Type B pancreatic cell (in vitro differentiated cells): ENCODE measurements at regions not wholly inside any gene's neighbourhood (a gene's known extent, or its start where the extent isn't known, plus 50 kb on each side); places are given as distances from the start of the nearest gene placed in this dataset.

Experiments
- DNase-seq: peaks from one replicate; pipeline ENCODE4 v3.0.0; 2021; ENCODE audit warnings: mixed read lengths; ENCODE audit not compliant: unreplicated experiment; ENCODE audit errors: extremely low spot score
- H3K27ac Mint-ChIP-seq: 2 replicates; pipeline ENCODE4 v1.8.0; 2021; ENCODE audit warnings: mild to moderate bottlenecking, mixed read lengths
- H3K27me3 Mint-ChIP-seq: 2 replicates; pipeline ENCODE4 v1.8.0; 2021; ENCODE audit warnings: mixed read lengths
- H3K36me3 Mint-ChIP-seq: 2 replicates; pipeline ENCODE4 v1.8.0; 2021; ENCODE audit warnings: mixed read lengths
- H3K4me1 Mint-ChIP-seq: one replicate; pipeline ENCODE4 v1.8.0; 2021; ENCODE audit warnings: mixed read lengths; ENCODE audit not compliant: unreplicated experiment
- H3K4me3 Mint-ChIP-seq: 2 replicates; pipeline ENCODE4 v1.8.0; 2021; ENCODE audit warnings: mild to moderate bottlenecking, mixed read lengths
- H3K9me3 Mint-ChIP-seq: 2 replicates; pipeline ENCODE4 v1.8.0; 2021; ENCODE audit warnings: mixed read lengths
- CTCF ChIP-seq: fragments of 200-600 bp; sonication (generic); conservative IDR thresholded peaks from 2 replicates; pipeline ENCODE4 v1.5.0; 2021; ENCODE audit warnings: antibody characterized with exemption, mild to moderate bottlenecking

- peaks cover 18% of the 10 kb centered on the region for H3K4me1 Mint-ChIP-seq
- no peak overlapping the region for H3K27ac Mint-ChIP-seq
- H3K36me3 Mint-ChIP-seq, result no peaks in the 10 kb centered on the region
- DNase-seq, result no peak
- no peak for TF ChIP-seq CTCF
- H3K9me3 Mint-ChIP-seq, result peaks cover 10% of the 10 kb centered on the region
- H3K4me3 Mint-ChIP-seq, result no peak overlapping the region
- peaks cover 3% of the 10 kb centered on the region for H3K27me3 Mint-ChIP-seq
Measured at GRCh38 chr9:96183751-96184150, 118.2 kb downstream of the HSD17B3 start.

GRCh38 chr9:96178153-96178552 lies 123.8 kb downstream of the HSD17B3 start:
- H3K27ac Mint-ChIP-seq, result no peak overlapping the region
- no peak for TF ChIP-seq CTCF
- H3K9me3 Mint-ChIP-seq, result no peaks in the 10 kb centered on the region
- H3K36me3 Mint-ChIP-seq, result no peaks in the 10 kb centered on the region
- H3K4me1 Mint-ChIP-seq, result peaks cover 27% of the 10 kb centered on the region
- H3K4me3 Mint-ChIP-seq, result no peak overlapping the region
- no peak for DNase-seq
- peaks cover 2% of the 10 kb centered on the region for H3K27me3 Mint-ChIP-seq

GRCh38 chr9:96177719-96178028 lies 124.3 kb downstream of the HSD17B3 start:
- Mint-ChIP-seq H3K9me3 (no peaks in the 10 kb centered on the region), H3K4me3 (no peak overlapping the region), H3K27ac (no peak overlapping the region), H3K36me3 (no peaks in the 10 kb centered on the region), H3K4me1 (peaks cover 23% of the 10 kb centered on the region), H3K27me3 (peaks cover 2% of the 10 kb centered on the region)
- TF ChIP-seq CTCF, result no peak
- no peak for DNase-seq

GRCh38 chr9:96177005-96177718 lies 124.8 kb downstream of the HSD17B3 start:
- Mint-ChIP-seq H3K27ac (no peak overlapping the region), H3K9me3 (no peaks in the 10 kb centered on the region), H3K4me1 (peaks cover 23% of the 10 kb centered on the region), H3K36me3 (no peaks in the 10 kb centered on the region), H3K27me3 (peaks cover 2% of the 10 kb centered on the region), H3K4me3 (no peak overlapping the region)
- DNase-seq, result no peak
- TF ChIP-seq CTCF, result no peak

GRCh38 chr9:96175796-96176195 lies 126.2 kb downstream of the HSD17B3 start:
- peaks cover 2% of the 10 kb centered on the region for H3K27me3 Mint-ChIP-seq

More at GRCh38 chr9:96175796-96176195, 126.2 kb downstream of the HSD17B3 start:
- H3K4me1 Mint-ChIP-seq, result peaks cover 23% of the 10 kb centered on the region
- no peaks in the 10 kb centered on the region for H3K9me3 Mint-ChIP-seq
- H3K27ac Mint-ChIP-seq, result no peak overlapping the region
- no peak overlapping the region for H3K4me3 Mint-ChIP-seq
- H3K36me3 Mint-ChIP-seq, result no peaks in the 10 kb centered on the region
- TF ChIP-seq CTCF, result no peak
- DNase-seq, result no peak
